Upper lobe of left lung (tissue), 4 donors: ENCODE measurements at regions not wholly inside any gene's neighbourhood (a gene's known extent, or its start where the extent isn't known, plus 50 kb on each side); places are given as distances from the start of the nearest gene placed in this dataset.

Source experiments
- EP300 ChIP-seq, 4 donors: sonication (generic); formaldehyde crosslinking; IDR thresholded peaks; one replicate each; pipeline ENCODE4 v1.5.1; 2017; ENCODE audit warnings: antibody characterized with exemption in 4 of 4, control low read depth in 2 of 4
- TF ChIP-seq, protein P1 (sequence below), 6 experiments: fragments of 450-650 bp in 4 of 6; fragments of 200-600 bp in 2 of 6; sonication (generic) in 2 of 6; IDR thresholded peaks; one replicate each; pipeline ENCODE4 v1.5.1; 2016 to 2019; ENCODE audit warnings: antibody characterized with exemption in 6 of 6

DNA sequence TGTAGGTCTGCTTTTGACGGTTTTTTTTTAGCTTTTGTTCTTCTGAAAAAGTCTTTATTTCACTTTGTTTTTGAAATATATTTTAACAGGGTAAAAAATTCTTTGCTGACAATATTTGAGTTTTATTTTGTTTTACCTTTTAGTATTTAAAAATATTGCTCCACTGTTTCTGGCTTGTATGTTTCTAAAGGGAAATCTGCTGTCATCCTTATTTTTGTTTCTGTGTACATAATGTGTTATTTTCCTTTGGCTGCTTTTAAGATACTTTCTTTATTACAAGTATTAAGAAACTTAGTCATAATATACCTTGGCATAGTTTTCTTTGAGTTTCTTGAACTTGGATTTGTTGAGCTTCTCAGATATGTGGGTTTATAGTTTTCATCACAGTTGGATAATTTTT, 88.6 kb upstream of the SPACA1 start:
- TF ChIP-seq, protein P1, sequence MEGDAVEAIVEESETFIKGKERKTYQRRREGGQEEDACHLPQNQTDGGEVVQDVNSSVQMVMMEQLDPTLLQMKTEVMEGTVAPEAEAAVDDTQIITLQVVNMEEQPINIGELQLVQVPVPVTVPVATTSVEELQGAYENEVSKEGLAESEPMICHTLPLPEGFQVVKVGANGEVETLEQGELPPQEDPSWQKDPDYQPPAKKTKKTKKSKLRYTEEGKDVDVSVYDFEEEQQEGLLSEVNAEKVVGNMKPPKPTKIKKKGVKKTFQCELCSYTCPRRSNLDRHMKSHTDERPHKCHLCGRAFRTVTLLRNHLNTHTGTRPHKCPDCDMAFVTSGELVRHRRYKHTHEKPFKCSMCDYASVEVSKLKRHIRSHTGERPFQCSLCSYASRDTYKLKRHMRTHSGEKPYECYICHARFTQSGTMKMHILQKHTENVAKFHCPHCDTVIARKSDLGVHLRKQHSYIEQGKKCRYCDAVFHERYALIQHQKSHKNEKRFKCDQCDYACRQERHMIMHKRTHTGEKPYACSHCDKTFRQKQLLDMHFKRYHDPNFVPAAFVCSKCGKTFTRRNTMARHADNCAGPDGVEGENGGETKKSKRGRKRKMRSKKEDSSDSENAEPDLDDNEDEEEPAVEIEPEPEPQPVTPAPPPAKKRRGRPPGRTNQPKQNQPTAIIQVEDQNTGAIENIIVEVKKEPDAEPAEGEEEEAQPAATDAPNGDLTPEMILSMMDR (IDR thresholded peaks at IDR 0.05), result no peak
- no peak for TF ChIP-seq EP300 (IDR thresholded peaks at IDR 0.05)
